Subcutaneous abdominal adipose tissue (tissue), 5 donors: ENCODE measurements at regions not wholly inside any gene's neighbourhood (a gene's known extent, or its start where the extent isn't known, plus 50 kb on each side); places are given as distances from the start of the nearest gene placed in this dataset.

ENCODE experiments used
- H3K27ac ChIP-seq: one replicate; pipeline ENCODE4 v1.7.0; 2013; ENCODE audit warnings: low read depth, mild to moderate bottlenecking, inconsistent platforms, low read length, moderate library complexity
- H3K27me3 ChIP-seq, 5 donors: one replicate each; pipeline ENCODE4 v1.7.0; 2013; ENCODE audit warnings: low read length in 5 of 5, inconsistent platforms in 1 of 5; ENCODE audit not compliant: control insufficient read depth in 5 of 5, insufficient read depth in 4 of 5
- H3K36me3 ChIP-seq, 5 donors: one replicate each; pipeline ENCODE4 v1.7.0; 2013; ENCODE audit warnings: low read length in 5 of 5; ENCODE audit not compliant: control insufficient read depth in 5 of 5, insufficient read depth in 5 of 5
- H3K4me1 ChIP-seq, 5 donors: one replicate each; pipeline ENCODE4 v1.7.0; 2013; ENCODE audit warnings: low read length in 5 of 5, mild to moderate bottlenecking in 3 of 5, moderate library complexity in 1 of 5; ENCODE audit not compliant: control insufficient read depth in 5 of 5, insufficient read depth in 5 of 5
- H3K4me3 ChIP-seq, 5 donors: one replicate each; pipeline ENCODE4 v1.7.0; 2013; ENCODE audit warnings: low read length in 5 of 5, low read depth in 1 of 5
- H3K9ac ChIP-seq, 5 donors: one replicate each; pipeline ENCODE4 v1.7.0; 2013; ENCODE audit warnings: low read length in 5 of 5, mild to moderate bottlenecking in 4 of 5, moderate library complexity in 3 of 5
- H3K9me3 ChIP-seq, 5 donors: one replicate each; pipeline ENCODE4 v1.7.0; 2013; ENCODE audit warnings: low read length in 5 of 5; ENCODE audit not compliant: control insufficient read depth in 5 of 5
- donor health status: healthy.
- donor health status: healthy.
- donor health status: healthy.
- donor health status: healthy.
- donor health status: healthy.

DNA sequence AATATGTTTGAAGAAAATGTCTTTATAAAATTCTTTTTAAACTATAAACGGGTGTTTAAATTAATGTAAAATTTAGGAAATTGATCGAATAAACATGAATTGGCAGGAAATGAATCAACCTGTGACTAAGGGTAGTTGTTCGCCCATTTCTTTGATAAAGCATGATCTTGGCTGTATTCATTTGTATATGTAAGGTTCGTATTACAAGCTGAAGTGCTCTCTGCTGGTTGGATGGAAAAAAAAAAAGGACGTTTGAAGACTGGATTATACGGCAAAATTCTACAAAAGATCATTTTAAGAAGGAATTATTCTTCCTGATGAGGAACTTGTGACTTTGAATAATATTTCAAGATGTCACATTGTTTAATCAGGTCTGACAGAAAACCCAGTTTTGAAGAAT, 185.4 kb upstream of the ANK3 start:
- Histone ChIP-seq H3K4me3 (no peak overlapping the region), H3K27ac (no peak overlapping the region), H3K36me3 (no peaks in the 10 kb centered on the region), H3K9ac (no peak overlapping the region), H3K27me3 (peaks cover 0 to 3% (median 0%) of the 10 kb centered on the region in 5 donors), H3K9me3 (no peaks in the 10 kb centered on the region), H3K4me1 (peaks cover 0 to 10% (median 6%) of the 10 kb centered on the region in 5 donors)

DNA sequence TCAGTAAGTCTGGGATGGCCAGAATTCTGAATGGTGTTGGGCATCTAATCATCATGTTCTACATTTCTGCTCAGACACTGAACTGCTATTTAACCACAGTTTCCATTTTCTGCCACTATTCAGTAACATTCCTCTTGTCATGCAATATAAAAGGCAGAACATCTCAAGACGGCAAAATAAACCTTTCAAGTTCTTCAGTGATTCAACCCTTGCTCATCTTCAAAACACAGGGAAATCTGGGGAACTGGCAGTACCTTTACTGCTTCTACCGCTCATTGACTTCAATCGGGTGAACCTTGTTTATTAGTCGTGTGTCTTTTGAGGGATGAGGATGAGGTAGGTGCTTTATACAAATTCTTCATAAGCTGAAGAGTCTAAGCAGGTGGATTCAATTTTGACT, 184.7 kb upstream of the ANK3 start:
- Histone ChIP-seq H3K27ac (no peak overlapping the region), H3K9ac (no peak overlapping the region), H3K4me3 (no peak overlapping the region), H3K9me3 (no peaks in the 10 kb centered on the region), H3K36me3 (no peaks in the 10 kb centered on the region), H3K27me3 (peaks cover 0 to 3% (median 0%) of the 10 kb centered on the region in 5 donors), H3K4me1 (peaks cover 0 to 10% (median 6%) of the 10 kb centered on the region in 5 donors)

DNA sequence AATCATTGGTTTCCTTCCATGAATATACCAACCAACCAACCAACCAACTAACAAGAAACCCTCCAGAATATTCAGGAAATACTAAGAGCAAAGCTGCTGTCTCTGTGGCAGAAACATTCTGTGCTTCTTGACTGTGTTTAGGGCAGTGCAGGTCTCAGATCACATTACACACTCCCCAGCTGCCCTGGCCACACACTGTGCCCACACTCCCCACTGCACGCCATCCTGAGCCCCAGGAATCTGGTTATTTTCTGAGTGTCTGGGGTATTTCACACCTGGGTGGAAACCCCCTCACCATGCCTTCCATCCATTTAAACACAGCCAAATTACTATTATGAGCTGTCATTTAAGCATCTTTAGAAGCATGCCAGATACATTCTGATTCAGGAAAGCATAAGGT, 183.7 kb upstream of the ANK3 start:
- Histone ChIP-seq H3K27me3 (peaks cover 0 to 3% (median 0%) of the 10 kb centered on the region in 5 donors), H3K27ac (no peak overlapping the region), H3K9me3 (no peaks in the 10 kb centered on the region), H3K36me3 (no peaks in the 10 kb centered on the region), H3K9ac (no peak overlapping the region), H3K4me1 (peaks cover 0 to 10% (median 6%) of the 10 kb centered on the region in 5 donors), H3K4me3 (no peak overlapping the region)

DNA sequence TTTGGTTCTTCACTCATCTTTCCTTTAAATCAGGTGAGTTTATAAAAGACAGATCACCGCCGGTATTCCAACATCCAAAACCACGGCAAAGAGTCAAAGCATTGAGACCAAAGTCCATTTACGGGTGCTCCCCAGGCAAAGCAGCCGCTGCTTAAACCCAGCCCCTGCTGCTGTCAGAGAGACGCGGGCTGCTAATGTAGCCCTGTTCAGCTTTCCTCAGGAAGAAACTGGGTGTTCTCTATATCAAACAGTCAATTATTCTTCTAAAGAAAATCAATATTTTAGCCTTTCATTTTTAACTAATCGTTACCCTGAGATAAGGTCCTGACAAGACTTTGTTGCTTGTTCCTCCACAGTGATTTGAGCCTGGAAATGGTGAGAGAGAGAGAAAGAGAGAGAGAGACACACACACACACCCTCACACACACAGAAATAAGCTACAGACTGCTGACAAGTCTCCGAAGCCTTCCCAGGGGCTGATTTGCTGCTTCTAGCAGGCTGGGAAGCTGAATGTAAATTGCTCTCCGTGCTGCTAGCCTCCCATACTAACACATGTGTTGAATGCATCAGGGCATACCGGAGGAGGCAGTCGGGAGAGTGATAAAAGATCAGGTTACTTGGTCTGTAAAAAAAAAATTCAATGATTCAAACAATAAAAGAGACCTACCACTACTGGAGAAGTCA, 183.0 kb upstream of the ANK3 start:
- H3K4me3 ChIP-seq: peak overlapping the region; percentile 34 to 59 (median 47)
- H3K27me3 ChIP-seq: peaks cover 0 to 3% (median 0%) of the 10 kb centered on the region in 5 donors
- peak overlapping the region in 2 of 5 donors; percentile 8 to 24 for H3K9ac ChIP-seq
- no peak overlapping the region for H3K27ac ChIP-seq
- no peaks in the 10 kb centered on the region for H3K36me3 ChIP-seq
- peaks cover 0 to 10% (median 6%) of the 10 kb centered on the region in 5 donors for H3K4me1 ChIP-seq
- H3K9me3 ChIP-seq: no peaks in the 10 kb centered on the region

DNA sequence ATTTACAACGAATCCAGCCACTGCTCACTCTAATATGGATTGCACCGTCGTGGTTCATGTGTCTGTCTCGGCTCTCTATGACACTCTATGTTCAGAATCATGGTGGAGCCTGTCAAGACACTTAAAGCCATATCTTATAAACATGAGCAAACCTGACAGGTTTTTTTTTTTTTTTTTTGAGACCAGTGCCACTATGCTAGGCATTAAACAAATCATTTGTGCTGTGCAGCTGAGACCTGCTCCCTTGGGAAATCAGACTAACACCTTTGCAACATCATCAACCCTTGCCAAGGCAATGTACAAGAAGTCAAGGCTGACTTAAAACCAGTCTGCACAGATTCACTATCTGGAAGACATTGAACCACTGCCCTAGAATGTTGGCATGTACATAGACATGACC, 181.2 kb upstream of the ANK3 start:
- Histone ChIP-seq H3K9ac (no peak overlapping the region), H3K9me3 (peaks cover 0 to 4% (median 0%) of the 10 kb centered on the region in 5 donors), H3K27me3 (peaks cover 0 to 3% (median 0%) of the 10 kb centered on the region in 5 donors), H3K4me3 (no peak overlapping the region), H3K27ac (no peak overlapping the region), H3K36me3 (no peaks in the 10 kb centered on the region), H3K4me1 (peaks cover 0 to 10% (median 6%) of the 10 kb centered on the region in 5 donors)

DNA sequence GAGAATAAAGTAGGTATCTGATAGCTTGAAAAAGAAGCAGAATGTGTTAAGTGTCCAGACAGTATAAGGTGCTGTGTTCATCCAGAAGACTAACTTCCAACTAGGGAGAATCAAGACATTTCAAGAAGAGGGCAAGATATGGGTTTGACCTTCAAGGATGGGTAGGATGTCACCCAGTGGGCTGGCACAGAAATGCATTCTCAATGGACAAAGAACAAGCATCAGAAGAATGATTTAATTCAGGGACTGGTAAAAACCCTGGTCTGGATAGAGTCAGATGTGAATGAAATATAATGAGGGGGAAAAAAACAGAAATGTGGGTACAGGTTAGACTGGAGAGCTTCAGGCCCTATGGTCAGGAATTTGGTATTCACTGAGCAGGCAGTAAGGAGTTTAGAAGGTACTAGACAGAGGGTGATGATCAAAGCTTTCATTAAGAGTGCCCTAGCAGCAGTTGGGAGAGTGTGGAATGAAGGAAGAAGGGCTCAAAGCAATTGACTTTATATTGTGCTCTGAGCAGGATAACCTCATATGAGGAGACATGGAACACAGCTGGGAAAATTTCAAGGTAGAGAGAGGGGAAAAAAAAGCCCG, 180.7 kb upstream of the ANK3 start:
- H3K36me3 ChIP-seq: no peaks in the 10 kb centered on the region
- H3K27ac ChIP-seq: no peak overlapping the region
- no peak overlapping the region for H3K4me3 ChIP-seq
- H3K4me1 ChIP-seq: peaks cover 0 to 10% (median 6%) of the 10 kb centered on the region in 5 donors
- H3K9ac ChIP-seq: no peak overlapping the region
- H3K27me3 ChIP-seq: peaks cover 0 to 3% (median 0%) of the 10 kb centered on the region in 5 donors
- H3K9me3 ChIP-seq: peaks cover 0 to 4% (median 0%) of the 10 kb centered on the region in 5 donors

DNA sequence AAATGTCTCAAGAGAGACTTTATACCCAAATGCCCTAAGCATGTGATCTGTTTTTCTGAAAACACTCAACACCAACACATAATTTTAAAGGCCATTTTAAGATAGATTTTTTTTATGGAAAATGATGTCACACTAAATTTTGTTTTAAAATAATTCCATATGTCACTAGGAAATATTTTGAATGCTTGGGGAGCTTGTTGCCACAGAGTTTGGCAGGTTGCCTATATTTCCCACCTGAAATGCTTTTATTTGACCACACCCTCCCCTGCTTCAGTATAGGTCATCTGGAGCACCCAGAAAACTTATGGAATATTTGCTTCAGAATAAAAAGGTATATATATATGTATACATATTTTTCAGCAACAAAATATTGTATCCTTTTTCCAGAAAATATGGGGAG, 180.0 kb upstream of the ANK3 start:
- Histone ChIP-seq H3K9me3 (peaks cover 0 to 4% (median 0%) of the 10 kb centered on the region in 5 donors), H3K4me3 (no peak overlapping the region), H3K27me3 (peaks cover 0 to 3% (median 0%) of the 10 kb centered on the region in 5 donors), H3K9ac (no peak overlapping the region), H3K27ac (no peak overlapping the region), H3K36me3 (no peaks in the 10 kb centered on the region), H3K4me1 (peaks cover 0 to 10% (median 6%) of the 10 kb centered on the region in 5 donors)

DNA sequence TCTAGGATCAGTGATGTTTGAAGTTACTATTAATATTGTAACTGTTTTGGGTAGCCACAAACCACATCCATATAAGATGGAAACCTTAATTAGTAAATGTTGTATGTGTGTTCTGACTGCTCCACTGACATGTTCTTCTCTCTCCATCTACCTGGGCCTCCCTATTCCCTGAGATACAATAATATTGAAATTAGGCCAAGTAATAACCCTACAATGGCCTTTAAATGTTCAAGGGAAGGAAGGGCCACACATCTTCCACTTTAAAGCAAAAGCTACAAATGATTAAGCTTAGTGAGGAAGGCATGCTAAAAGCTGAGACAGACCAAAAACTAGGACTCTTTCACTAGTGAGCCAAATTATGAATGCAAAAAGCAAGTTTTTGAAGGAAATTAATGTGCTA, 176.4 kb upstream of the ANK3 start:
- Histone ChIP-seq H3K27me3 (no peaks in the 10 kb centered on the region), H3K4me3 (no peak overlapping the region), H3K36me3 (no peaks in the 10 kb centered on the region), H3K4me1 (no peaks in the 10 kb centered on the region), H3K9me3 (peaks cover 0 to 4% (median 0%) of the 10 kb centered on the region in 5 donors), H3K9ac (no peak overlapping the region), H3K27ac (no peak overlapping the region)

DNA sequence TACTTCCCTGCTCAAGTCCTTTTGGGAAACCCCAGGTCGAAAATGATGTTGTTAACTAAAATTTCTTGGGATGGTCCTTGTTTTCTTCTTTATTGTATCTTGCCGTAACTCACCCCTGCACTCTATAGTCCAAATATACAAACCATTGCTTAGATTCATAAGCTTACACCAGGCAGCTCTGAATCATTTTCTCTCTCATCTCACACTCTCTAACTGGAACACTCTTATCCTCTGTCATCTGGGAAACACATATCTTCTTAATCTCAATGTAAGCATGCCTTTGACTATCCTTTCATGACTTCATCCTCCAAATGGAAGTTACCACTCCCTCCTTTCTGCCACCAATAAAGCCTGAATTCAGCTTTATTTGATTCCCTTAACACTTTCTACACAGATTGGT, 175.8 kb upstream of the ANK3 start:
- H3K27me3 ChIP-seq: no peaks in the 10 kb centered on the region
- H3K4me1 ChIP-seq: no peaks in the 10 kb centered on the region
- H3K9ac ChIP-seq: no peak overlapping the region
- peaks cover 0 to 4% (median 0%) of the 10 kb centered on the region in 5 donors for H3K9me3 ChIP-seq
- H3K27ac ChIP-seq: no peak overlapping the region
- no peak overlapping the region for H3K4me3 ChIP-seq
- H3K36me3 ChIP-seq: no peaks in the 10 kb centered on the region

DNA sequence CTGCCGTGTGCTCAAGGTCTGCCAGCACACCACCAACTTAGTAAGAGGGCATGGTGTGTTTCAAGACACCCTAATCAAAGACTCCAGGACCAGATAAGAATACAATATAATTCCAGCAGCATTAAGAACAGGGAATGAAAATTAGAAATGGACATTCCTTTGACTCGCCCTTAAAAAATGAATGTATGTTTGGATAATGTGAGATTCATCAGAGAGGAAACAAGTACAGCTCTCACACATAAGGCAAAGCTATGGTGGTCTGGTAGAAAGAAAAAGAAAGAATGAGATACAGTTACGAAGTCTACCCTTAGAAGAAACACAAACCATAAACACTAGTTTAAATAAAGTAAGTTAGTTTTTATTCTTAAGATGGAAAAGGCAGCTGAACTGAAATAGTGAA, 174.8 kb upstream of the ANK3 start:
- H3K9me3 ChIP-seq: peaks cover 0 to 4% (median 0%) of the 10 kb centered on the region in 5 donors
- no peak overlapping the region for H3K4me3 ChIP-seq
- H3K27ac ChIP-seq: no peak overlapping the region
- H3K9ac ChIP-seq: no peak overlapping the region
- no peaks in the 10 kb centered on the region for H3K36me3 ChIP-seq
- no peaks in the 10 kb centered on the region for H3K4me1 ChIP-seq
- H3K27me3 ChIP-seq: no peaks in the 10 kb centered on the region
